AG04450 (cell line): ENCODE measurements at regions not wholly inside any gene's neighbourhood (a gene's known extent, or its start where the extent isn't known, plus 50 kb on each side); places are given as distances from the start of the nearest gene placed in this dataset.

Experiments
- CTCF ChIA-PET: fragments of 300-600, 350-600 bp; formaldehyde crosslinking; extraction: SDS; loops from one replicate; lab custom pipeline; 2022; ENCODE audit warnings: antibody characterized with exemption, inconsistent platforms; lab: Charles Lee
- POLR2A ChIA-PET: fragments of 350-600 bp; formaldehyde crosslinking; extraction: SDS; loops from one replicate; lab custom pipeline; 2021; ENCODE audit warnings: antibody characterized with exemption, inconsistent platforms; lab: Yijun Ruan, JAX
- DNase-seq: peaks from one replicate; pipeline ENCODE4 v3.0.0-alpha.2; 2011; ENCODE audit warnings: low read depth, low spot score
- H3K27ac ChIP-seq: one replicate; pipeline ENCODE4 v1.5.1; 2012; ENCODE audit warnings: low read depth, low read length, control low read depth
- H3K27me3 ChIP-seq: one replicate; pipeline ENCODE4 v1.6.0; 2012; ENCODE audit warnings: low read length; ENCODE audit not compliant: control insufficient read depth, insufficient read depth
- H3K4me3 ChIP-seq: 2 replicates; pipeline ENCODE4 v1.5.1; 2011; ENCODE audit warnings: mild to moderate bottlenecking, low read depth, low read length, control low read depth
- H3K9me3 ChIP-seq: 2 replicates; pipeline ENCODE4 v1.5.1; 2012; ENCODE audit warnings: low read length; ENCODE audit not compliant: control insufficient read depth, insufficient read depth
- CTCF ChIP-seq: IDR thresholded peaks from 2 replicates; pipeline ENCODE4 v1.5.1; 2011; ENCODE audit warnings: low read depth, low read length, control low read depth, inconsistent platforms

GRCh38 chr1:116832932-116833578 is 76.7 kb upstream of the PTGFRN start:
- no peak for TF ChIP-seq CTCF
- Histone ChIP-seq H3K9me3 (no peaks in the 10 kb centered on the region), H3K4me3 (no peak overlapping the region), H3K27me3 (no peaks in the 10 kb centered on the region), H3K27ac (no peak overlapping the region)
- DNase-seq, result no peak
- ChIA-PET CTCF (no interaction called here), POLR2A (no interaction called here)

- no peak overlapping the region for H3K4me3 ChIP-seq
- ChIA-PET CTCF (no interaction called here), POLR2A (no interaction called here)
- H3K9me3 ChIP-seq, result no peaks in the 10 kb centered on the region
- no peak for DNase-seq
- no peaks in the 10 kb centered on the region for H3K27me3 ChIP-seq
- TF ChIP-seq CTCF, result no peak
- no peak overlapping the region for H3K27ac ChIP-seq
Measured at GRCh38 chr1:116833718-116834117, 76.0 kb upstream of the PTGFRN start.

GRCh38 chr1:116834595-116834994 is 75.1 kb upstream of the PTGFRN start:
- TF ChIP-seq CTCF, result no peak
- DNase-seq, result no peak
- Histone ChIP-seq H3K9me3 (no peaks in the 10 kb centered on the region), H3K27me3 (no peaks in the 10 kb centered on the region), H3K4me3 (no peak overlapping the region), H3K27ac (no peak overlapping the region)
- CTCF ChIA-PET, result no interaction called here
- POLR2A ChIA-PET, result no interaction called here

GRCh38 chr1:116835161-116835560 is 74.6 kb upstream of the PTGFRN start:
- H3K27ac ChIP-seq, result no peak overlapping the region
- CTCF ChIA-PET, result no interaction called here
- DNase-seq, result no peak
- H3K27me3 ChIP-seq, result no peaks in the 10 kb centered on the region
- POLR2A ChIA-PET, result no interaction called here
- H3K4me3 ChIP-seq, result no peak overlapping the region
- no peaks in the 10 kb centered on the region for H3K9me3 ChIP-seq
- no peak for TF ChIP-seq CTCF

GRCh38 chr1:116836099-116836498 is 73.6 kb upstream of the PTGFRN start:
- TF ChIP-seq CTCF, result no peak
- H3K9me3 ChIP-seq, result no peaks in the 10 kb centered on the region
- no peaks in the 10 kb centered on the region for H3K27me3 ChIP-seq
- H3K4me3 ChIP-seq, result no peak overlapping the region
- no peak for DNase-seq
- H3K27ac ChIP-seq, result no peak overlapping the region
- POLR2A ChIA-PET, result no interaction called here
- CTCF ChIA-PET, result no interaction called here
